ENCODE measurements at regions not wholly inside any gene's neighbourhood (a gene's known extent, or its start where the extent isn't known, plus 50 kb on each side); places are given as distances from the start of the nearest gene placed in this dataset.

GRCh38 chr2:172249334-172249733, 146.6 kb upstream of the DLX2 start:
- Histone ChIP-seq H3K36me3 (replicated peaks; ENCODE audit: insufficient read depth, low read depth) (no peaks in the 10 kb centered on the region), H3K79me2 (no peaks in the 10 kb centered on the region), H4K20me1 (ENCODE audit: insufficient read depth, poor library complexity, severe bottlenecking) (no peaks in the 10 kb centered on the region), H3K4me2 (no peak overlapping the region), H3K27me3 (no peaks in the 10 kb centered on the region), H3K27ac (no peak overlapping the region), H3K9me3 (ENCODE audit: low read depth) (no peaks in the 10 kb centered on the region), H3K4me3 (no peak overlapping the region), H3K9me2 (replicated peaks; ENCODE audit: insufficient read depth) (no peaks in the 10 kb centered on the region), H3K4me1 (ENCODE audit: insufficient read depth) (peaks cover 4% of the 10 kb centered on the region), H2AFZ (no peak overlapping the region)
- no peak for TF ChIP-seq CTCF (IDR thresholded peaks at IDR 0.05; ENCODE audit: poor library complexity)
- no peak for TF ChIP-seq EZH2phosphoT487 (IDR thresholded peaks at IDR 0.05; ENCODE audit: low read depth, severe bottlenecking, unreplicated experiment)
- TF ChIP-seq EZH2 (IDR thresholded peaks at IDR 0.05; ENCODE audit: borderline replicate concordance): no peak
- WGBS (ENCODE audit: low lambda C conversion rate, missing lambda C conversion rate): 100% methylated on average over 2 of the region's 2 CpGs
- no peak for DNase-seq (ENCODE audit: low spot score)

GRCh38 chr2:172249986-172250385, 147.3 kb upstream of the DLX2 start:
- Histone ChIP-seq H3K4me2 (no peak overlapping the region), H3K79me2 (no peaks in the 10 kb centered on the region), H2AFZ (no peak overlapping the region), H4K20me1 (ENCODE audit: insufficient read depth, poor library complexity, severe bottlenecking) (no peaks in the 10 kb centered on the region), H3K9me2 (replicated peaks; ENCODE audit: insufficient read depth) (no peaks in the 10 kb centered on the region), H3K27ac (no peak overlapping the region), H3K4me3 (no peak overlapping the region), H3K36me3 (replicated peaks; ENCODE audit: insufficient read depth, low read depth) (no peaks in the 10 kb centered on the region), H3K9me3 (ENCODE audit: low read depth) (no peaks in the 10 kb centered on the region), H3K27me3 (no peaks in the 10 kb centered on the region), H3K4me1 (ENCODE audit: insufficient read depth) (peaks cover 4% of the 10 kb centered on the region)
- no peak for TF ChIP-seq CTCF (IDR thresholded peaks at IDR 0.05; ENCODE audit: poor library complexity)
- no peak for TF ChIP-seq EZH2 (IDR thresholded peaks at IDR 0.05; ENCODE audit: borderline replicate concordance)
- TF ChIP-seq EZH2phosphoT487 (IDR thresholded peaks at IDR 0.05; ENCODE audit: low read depth, severe bottlenecking, unreplicated experiment): no peak
- DNase-seq (ENCODE audit: low spot score): no peak

- peaks cover 4% of the 10 kb centered on the region for H3K4me1 ChIP-seq (ENCODE audit: insufficient read depth)
- no peaks in the 10 kb centered on the region for H3K36me3 ChIP-seq (replicated peaks; ENCODE audit: insufficient read depth, low read depth)
- H3K4me3 ChIP-seq: no peak overlapping the region
- H3K27me3 ChIP-seq: no peaks in the 10 kb centered on the region
- H3K9me2 ChIP-seq (replicated peaks; ENCODE audit: insufficient read depth): no peaks in the 10 kb centered on the region
- 77% methylated on average over 3 of the region's 3 CpGs for WGBS (ENCODE audit: low lambda C conversion rate, missing lambda C conversion rate)
- H4K20me1 ChIP-seq (ENCODE audit: insufficient read depth, poor library complexity, severe bottlenecking): no peaks in the 10 kb centered on the region
- no peak overlapping the region for H3K27ac ChIP-seq
- no peaks in the 10 kb centered on the region for H3K9me3 ChIP-seq (ENCODE audit: low read depth)
- H3K4me2 ChIP-seq: no peak overlapping the region
- DNase-seq (ENCODE audit: low spot score): no peak
- no peak overlapping the region for H2AFZ ChIP-seq
- no peaks in the 10 kb centered on the region for H3K79me2 ChIP-seq
- TF ChIP-seq EZH2phosphoT487 (IDR thresholded peaks at IDR 0.05; ENCODE audit: low read depth, severe bottlenecking, unreplicated experiment): no peak
- no peak for TF ChIP-seq CTCF (IDR thresholded peaks at IDR 0.05; ENCODE audit: poor library complexity)
- TF ChIP-seq EZH2 (IDR thresholded peaks at IDR 0.05; ENCODE audit: borderline replicate concordance): no peak
These were observed 148.5 kb upstream of the DLX2 start for GRCh38 chr2:172251231-172251630.

- Histone ChIP-seq H3K4me2 (no peak overlapping the region), H3K9me2 (replicated peaks; ENCODE audit: insufficient read depth) (no peaks in the 10 kb centered on the region), H3K4me1 (ENCODE audit: insufficient read depth) (peaks cover 4% of the 10 kb centered on the region), H3K27me3 (no peaks in the 10 kb centered on the region), H3K27ac (no peak overlapping the region), H3K36me3 (replicated peaks; ENCODE audit: insufficient read depth, low read depth) (no peaks in the 10 kb centered on the region), H3K79me2 (no peaks in the 10 kb centered on the region), H4K20me1 (ENCODE audit: insufficient read depth, poor library complexity, severe bottlenecking) (no peaks in the 10 kb centered on the region), H2AFZ (no peak overlapping the region), H3K4me3 (no peak overlapping the region), H3K9me3 (ENCODE audit: low read depth) (no peaks in the 10 kb centered on the region)
- TF ChIP-seq EZH2phosphoT487 (IDR thresholded peaks at IDR 0.05; ENCODE audit: low read depth, severe bottlenecking, unreplicated experiment): no peak
- no peak for TF ChIP-seq EZH2 (IDR thresholded peaks at IDR 0.05; ENCODE audit: borderline replicate concordance)
- TF ChIP-seq CTCF (IDR thresholded peaks at IDR 0.05; ENCODE audit: poor library complexity): no peak
- no peak for DNase-seq (ENCODE audit: low spot score)
- WGBS (ENCODE audit: low lambda C conversion rate, missing lambda C conversion rate): 97% methylated on average over 12 of the region's 12 CpGs
These were observed 149.5 kb upstream of the DLX2 start for GRCh38 chr2:172252154-172252553.
